ENCODE measurements at regions not wholly inside any gene's neighbourhood (a gene's known extent, or its start where the extent isn't known, plus 50 kb on each side); places are given as distances from the start of the nearest gene placed in this dataset.
A peak's percentile ranks its signal among the peaks of the same experiment; 100 is the strongest.

GRCh38 chr10:110375121-110375520 is 70.4 kb upstream of the SMNDC1 start:
- no peak for DNase-seq

GRCh38 chr10:110376021-110376766 is 71.5 kb upstream of the SMNDC1 start:
- no peak for DNase-seq

- no peak for DNase-seq
Observed at GRCh38 chr10:110376767-110377160, 72.0 kb upstream of the SMNDC1 start.

DNA sequence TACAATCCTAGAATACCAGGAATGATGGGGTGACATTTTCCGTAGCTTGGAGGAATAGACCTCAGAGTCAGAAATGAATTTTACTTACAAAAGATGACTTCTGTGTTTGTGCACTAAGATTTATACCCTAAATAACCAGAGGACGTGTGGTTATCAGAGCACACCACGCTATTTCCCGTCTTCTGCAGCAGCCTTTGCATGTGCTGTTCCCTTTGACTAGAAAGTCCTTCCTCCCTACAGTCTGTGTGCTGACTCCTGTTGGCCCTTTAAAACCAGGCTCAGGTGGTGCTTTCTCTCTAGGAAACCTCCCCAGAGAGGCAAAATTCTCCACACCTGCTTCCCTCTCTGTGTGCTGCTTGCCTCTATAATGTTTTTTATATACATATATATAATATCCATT is 73.3 kb upstream of the SMNDC1 start:
- no peak for DNase-seq

GRCh38 chr10:110378533-110379108 is 73.9 kb upstream of the SMNDC1 start:
- DNase-seq = no peak

DNA sequence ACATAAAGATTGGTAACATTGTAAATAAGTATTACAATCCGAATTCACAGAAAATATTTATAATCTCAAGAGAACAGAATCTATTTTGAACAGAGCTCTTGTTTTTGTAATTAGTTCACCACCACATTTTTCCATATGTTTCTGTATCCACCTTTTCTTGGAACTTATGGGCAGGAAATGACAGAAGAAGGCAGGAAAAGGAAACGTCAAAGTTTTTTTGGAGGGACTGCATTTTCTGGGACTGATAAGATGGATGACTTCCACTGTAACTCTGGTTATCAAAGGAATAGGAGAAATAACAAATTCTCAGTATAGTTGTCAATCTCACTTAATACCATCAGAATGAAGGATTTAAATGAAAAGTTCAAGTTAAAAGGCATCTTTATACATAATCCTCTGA is 75.1 kb upstream of the SMNDC1 start:
- DNase-seq = no peak

GRCh38 chr10:110380293-110380692 is 75.6 kb upstream of the SMNDC1 start:
- DNase-seq = no peak

- no peak for DNase-seq
Observed at GRCh38 chr10:110382695-110383094, 78.0 kb upstream of the SMNDC1 start.

DNA sequence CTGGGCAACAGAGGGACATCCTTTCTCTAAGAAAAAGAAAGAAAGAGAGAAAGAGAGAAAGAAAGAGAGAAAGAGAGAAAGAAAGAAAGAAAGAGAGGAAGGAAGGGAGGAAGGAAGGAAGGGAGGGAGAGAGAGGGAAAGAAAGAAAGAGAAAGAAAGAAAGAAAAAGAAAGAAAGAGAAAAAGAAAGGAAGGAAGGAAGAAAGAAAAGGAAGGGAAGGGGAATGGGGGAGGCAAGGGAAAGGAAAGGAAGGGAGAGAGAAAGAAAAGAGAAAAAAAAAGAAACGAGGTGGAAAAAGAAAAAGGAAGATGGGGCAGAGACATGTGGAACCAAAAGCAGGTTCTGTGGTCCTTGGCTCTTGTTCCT is 82.9 kb upstream of the SMNDC1 start:
- DNase-seq = no peak

DNA sequence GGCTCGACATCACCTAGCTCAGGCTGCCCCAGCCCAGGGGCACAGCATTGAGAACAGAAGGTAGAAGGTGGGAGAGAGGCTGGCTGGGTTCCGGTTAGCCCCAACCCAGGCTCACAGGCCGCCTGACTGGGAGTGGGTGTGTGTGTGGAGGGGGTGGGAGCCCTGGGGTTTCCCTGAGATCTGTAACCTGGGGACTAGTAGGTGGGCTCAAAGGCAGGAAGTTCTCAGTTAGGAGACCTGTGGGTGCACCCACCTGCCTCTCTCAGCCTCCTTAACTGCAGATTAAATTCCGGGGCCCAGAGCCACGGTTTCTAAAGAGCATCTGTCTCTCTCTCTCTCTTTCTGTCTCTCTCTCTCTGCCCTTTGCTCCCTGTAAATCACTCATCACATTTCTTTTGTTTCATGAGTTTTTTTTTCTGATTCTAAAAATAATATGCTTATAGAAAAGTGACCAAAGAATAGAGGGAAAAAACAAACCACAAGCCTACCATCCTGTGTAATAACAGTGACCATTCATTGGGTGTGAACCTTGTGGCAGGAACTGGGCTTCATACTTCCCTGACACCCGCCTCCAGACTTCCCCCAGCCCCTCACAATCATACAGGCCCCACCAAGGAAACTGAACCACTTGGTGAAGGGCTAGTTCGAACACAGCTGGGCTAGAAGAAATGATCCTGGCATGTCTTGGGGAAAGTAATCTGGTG is 83.4 kb upstream of the SMNDC1 start:
- DNase-seq = no peak

DNA sequence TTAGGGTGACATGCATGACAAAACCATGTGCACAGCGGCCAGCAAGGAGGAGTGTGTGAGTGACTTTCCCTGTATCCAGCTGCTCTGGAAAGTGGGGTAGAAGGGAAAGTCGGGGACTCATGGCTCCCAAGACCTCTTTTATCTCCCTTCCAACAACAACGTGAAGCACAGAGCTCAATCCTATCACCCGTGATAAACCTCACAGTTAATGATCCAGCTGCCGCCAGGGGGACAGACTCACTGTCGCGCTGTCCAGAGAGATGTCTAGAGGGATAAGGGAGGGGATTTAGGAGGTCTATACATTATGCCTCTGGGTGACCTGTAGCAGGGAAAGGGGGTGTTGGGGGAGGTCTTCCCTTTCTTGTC is 84.0 kb upstream of the SMNDC1 start:
- DNase-seq = no peak

DNA sequence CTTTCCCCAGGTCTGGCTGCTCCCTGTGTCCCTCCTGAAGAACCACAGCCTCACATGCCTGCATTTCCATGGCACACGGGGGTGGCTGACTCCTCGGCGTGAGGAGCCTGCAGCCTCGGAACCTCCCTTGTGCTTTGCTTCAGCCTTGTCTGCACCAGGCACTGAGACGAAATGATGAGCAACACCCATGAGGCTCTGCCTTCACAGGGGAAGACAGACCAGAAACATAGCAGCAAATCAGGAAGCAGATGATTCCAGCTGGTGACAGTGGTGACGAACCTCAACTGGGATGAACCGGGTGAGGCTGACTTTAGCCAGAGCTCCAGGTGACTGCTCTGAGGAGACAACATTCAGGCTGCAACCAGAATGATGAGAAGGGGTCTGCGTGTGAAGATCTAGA is 84.5 kb upstream of the SMNDC1 start:
- no peak for DNase-seq

GRCh38 chr10:110391541-110391940 is 86.8 kb upstream of the SMNDC1 start:
- DNase-seq = no peak

DNA sequence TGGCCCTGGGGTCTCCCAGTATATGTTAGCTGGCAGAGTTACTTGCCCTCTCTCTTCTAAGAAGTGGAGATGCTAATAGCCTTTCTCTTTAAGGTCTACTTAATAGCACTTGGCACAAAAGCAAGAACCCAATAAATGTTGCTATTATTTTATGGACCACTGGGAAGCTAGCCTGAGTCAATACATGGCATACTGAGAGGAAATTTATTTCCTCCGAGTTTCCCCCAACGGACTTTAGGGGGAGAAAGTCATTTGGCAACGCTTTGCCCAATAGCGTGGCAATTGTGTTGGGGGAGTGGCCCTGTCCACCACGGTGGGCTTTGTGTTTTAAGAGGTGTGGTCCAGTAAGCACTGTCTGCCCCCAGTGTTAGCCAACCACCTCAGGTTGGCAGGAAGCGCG is 87.4 kb upstream of the SMNDC1 start:
- no peak for DNase-seq

GRCh38 chr10:110392868-110393740 is 88.4 kb upstream of the SMNDC1 start:
- DNase-seq = peak; percentile 91

GRCh38 chr10:110393866-110394265 is 89.1 kb upstream of the SMNDC1 start:
- DNase-seq = no peak

- DNase-seq = no peak
Observed at GRCh38 chr10:110394296-110394695, 89.6 kb upstream of the SMNDC1 start.

- DNase-seq = no peak
Observed at GRCh38 chr10:110394898-110395297, 90.2 kb upstream of the SMNDC1 start.

DNA sequence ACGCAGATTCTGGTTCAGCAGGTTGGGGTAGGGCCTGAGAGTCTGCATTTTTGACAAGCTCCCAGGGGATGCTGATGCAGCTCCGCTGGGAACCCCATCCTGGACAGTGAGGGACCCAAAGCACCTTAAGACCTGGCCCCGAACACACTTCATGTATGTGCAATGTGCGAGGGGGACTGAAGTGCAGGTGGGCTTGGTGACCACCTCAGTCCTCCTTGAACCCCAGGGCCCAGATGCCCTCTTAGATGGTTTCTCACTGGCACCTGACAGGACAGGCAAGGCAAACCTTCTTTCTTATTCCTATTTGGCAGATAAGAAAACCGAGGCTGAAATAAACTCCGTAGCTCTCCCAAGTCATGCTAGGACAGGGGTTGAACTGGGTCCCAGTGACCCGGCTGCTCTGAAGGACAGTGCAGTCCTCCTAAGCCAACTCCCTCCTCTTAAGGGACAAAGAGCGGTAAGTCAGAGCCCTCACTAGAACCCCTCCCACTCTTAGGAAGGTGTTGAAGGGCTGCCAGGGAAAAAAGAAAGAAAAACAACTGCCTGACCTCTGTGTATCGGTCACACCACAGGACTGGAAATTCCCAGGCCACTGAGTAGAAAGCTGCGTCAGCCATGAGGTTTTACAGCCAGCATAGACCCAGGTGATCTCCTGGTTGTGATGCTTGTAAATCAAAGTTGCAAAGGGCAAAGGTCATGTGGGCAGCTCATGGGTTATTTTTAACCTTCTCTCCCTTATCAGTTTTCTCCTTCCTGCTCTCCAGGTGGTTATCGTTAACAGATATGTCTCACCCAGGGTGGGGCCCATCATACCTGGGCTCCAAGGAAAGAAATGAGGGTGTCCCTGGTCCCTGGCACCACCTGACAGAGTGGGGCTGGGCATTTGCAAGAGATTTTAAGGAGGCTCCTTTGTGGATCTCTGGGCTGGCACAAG is 90.9 kb upstream of the SMNDC1 start:
- DNase-seq = peak; percentile 73

DNA sequence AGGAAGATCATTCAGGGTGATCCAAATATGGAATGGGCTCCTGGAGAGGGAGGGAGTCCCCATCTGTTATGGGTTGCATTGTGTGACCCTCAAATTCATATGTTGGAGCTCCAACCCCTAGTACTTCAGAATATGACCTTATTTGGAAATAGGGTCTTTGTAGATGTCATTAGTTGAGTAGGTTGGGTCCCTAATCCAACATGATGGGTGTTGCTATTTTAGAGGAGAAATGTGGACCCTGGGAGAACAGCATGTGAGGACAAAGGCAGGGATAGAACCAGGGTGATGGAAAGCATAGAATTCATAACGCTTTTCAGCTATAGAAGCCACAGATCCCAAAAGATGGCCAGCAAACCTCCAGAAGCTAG is 91.5 kb upstream of the SMNDC1 start:
- DNase-seq = no peak

DNA sequence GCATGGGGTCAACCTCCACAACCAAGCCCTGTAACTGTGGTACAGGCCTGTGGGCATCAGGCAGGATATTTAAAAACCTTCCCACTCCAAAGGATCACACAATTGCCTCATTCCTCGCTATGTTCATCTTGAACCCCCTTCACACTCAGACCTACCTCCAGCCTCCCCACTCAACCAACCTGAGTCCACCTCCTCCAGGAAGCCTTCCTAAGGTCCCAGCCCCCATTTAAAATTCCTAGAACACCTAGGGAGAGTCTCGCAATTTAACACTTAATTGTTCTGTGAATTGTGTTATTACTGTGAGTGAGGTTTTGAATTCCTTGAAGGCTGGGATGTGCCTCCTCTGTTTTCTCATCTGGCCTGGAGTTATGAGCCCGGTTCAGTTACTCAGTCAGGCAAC is 93.1 kb upstream of the SMNDC1 start:
- DNase-seq = no peak

GRCh38 chr10:110398419-110399105 is 93.8 kb upstream of the SMNDC1 start:
- peak; percentile 95 for DNase-seq
